Upper lobe of left lung (tissue), 6 donors: ENCODE measurements at regions not wholly inside any gene's neighbourhood (a gene's known extent, or its start where the extent isn't known, plus 50 kb on each side); places are given as distances from the start of the nearest gene placed in this dataset.

Source experiments
- ATAC-seq, 2 donors: fragments of 200-7000 bp; cut with Tn5 transposase; one replicate each; pipeline ENCODE4 v1.9.1; 2022; ENCODE audit warnings: mild to moderate bottlenecking in 2 of 2, moderate library complexity in 2 of 2; ENCODE audit not compliant: low FRiP score in 2 of 2
- DNase-seq, 2 donors: peaks; one replicate each; pipeline ENCODE4 v3.0.0-alpha.2; 2019 to 2020
- H3K27ac ChIP-seq, 4 donors: fragments of 200-600 bp; sonication (generic); one replicate each; pipeline ENCODE4 v1.5.1; 2016 to 2019
- H3K27me3 ChIP-seq, 4 donors: fragments of 200-600 bp; sonication (generic); one replicate each; pipeline ENCODE4 v1.5.1; 2017 to 2019
- H3K36me3 ChIP-seq, 4 donors: fragments of 200-600 bp; sonication (generic); one replicate each; pipeline ENCODE4 v1.5.1; 2016 to 2019
- H3K4me1 ChIP-seq, 4 donors: fragments of 200-600 bp; sonication (generic); one replicate each; pipeline ENCODE4 v1.5.1; 2018 to 2019
- H3K4me3 ChIP-seq, 4 donors: fragments of 200-600 bp; sonication (generic); one replicate each; pipeline ENCODE4 v1.5.1; 2017 to 2019; ENCODE audit warnings: mild to moderate bottlenecking in 2 of 4, moderate library complexity in 1 of 4
- H3K9me3 ChIP-seq, 4 donors: fragments of 200-600 bp; sonication (generic); one replicate each; pipeline ENCODE4 v1.5.1; 2018 to 2019
- CTCF ChIP-seq, 6 experiments: fragments of 450-650 bp in 4 of 6; fragments of 200-600 bp in 2 of 6; sonication (generic) in 2 of 6; IDR thresholded peaks; one replicate each; pipeline ENCODE4 v1.5.1; 2016 to 2019; ENCODE audit warnings: antibody characterized with exemption in 6 of 6
- EP300 ChIP-seq, 4 donors: sonication (generic); formaldehyde crosslinking; IDR thresholded peaks; one replicate each; pipeline ENCODE4 v1.5.1; 2017; ENCODE audit warnings: antibody characterized with exemption in 4 of 4, control low read depth in 2 of 4
- POLR2A ChIP-seq, 4 donors: fragments of 450-650 bp; IDR thresholded peaks; one replicate each; pipeline ENCODE4 v1.5.1; 2016 to 2017; ENCODE audit warnings: antibody characterized with exemption in 4 of 4, mild to moderate bottlenecking in 2 of 4
- POLR2AphosphoS5 ChIP-seq, 2 donors: sonication (generic); formaldehyde crosslinking; IDR thresholded peaks; one replicate each; pipeline ENCODE4 v1.5.1; 2017; ENCODE audit warnings: antibody characterized with exemption in 2 of 2
- WGBS, 2 donors: methylation state at CpG; one replicate each; pipeline ENCODE4 v1.1.5; 2017 to 2018; 5-methylcytosine and 5-hydroxymethylcytosine counted together
- donor health status: DM: no; HTN: no; CAD: no; lungs with moderate emphysema.
- donor health status: DM: no; HTN: yes; CAD: no; lungs with severe emphysema.

GRCh38 chr1:73576083-73576482 lies 621.9 kb downstream of the LRRIQ3 start:
- H3K9me3 ChIP-seq: no peaks in the 10 kb centered on the region
- H3K4me3 ChIP-seq: no peak overlapping the region
- DNase-seq (no peak), ATAC-seq (no peak)
- TF ChIP-seq POLR2AphosphoS5 (IDR thresholded peaks at IDR 0.05) (no peak), EP300 (IDR thresholded peaks at IDR 0.05) (no peak), POLR2A (IDR thresholded peaks at IDR 0.05) (no peak), CTCF (IDR thresholded peaks at IDR 0.05) (no peak)
- 83 to 84% methylated on average over 2 of the region's 2 CpGs for WGBS, 2 donors
- no peaks in the 10 kb centered on the region for H3K27me3 ChIP-seq
- H3K36me3 ChIP-seq: no peaks in the 10 kb centered on the region
- no peak overlapping the region for H3K27ac ChIP-seq
- H3K4me1 ChIP-seq: no peaks in the 10 kb centered on the region

- Histone ChIP-seq H3K27ac (no peak overlapping the region), H3K27me3 (no peaks in the 10 kb centered on the region), H3K4me1 (no peaks in the 10 kb centered on the region), H3K36me3 (no peaks in the 10 kb centered on the region), H3K4me3 (no peak overlapping the region), H3K9me3 (no peaks in the 10 kb centered on the region)
- ATAC-seq (no peak), DNase-seq (no peak)
- 58 to 60% methylated on average over 4 of the region's 4 CpGs for WGBS, 2 donors
- TF ChIP-seq CTCF (IDR thresholded peaks at IDR 0.05): no peak
- no peak for TF ChIP-seq POLR2AphosphoS5 (IDR thresholded peaks at IDR 0.05)
- TF ChIP-seq EP300 (IDR thresholded peaks at IDR 0.05): no peak
- no peak for TF ChIP-seq POLR2A (IDR thresholded peaks at IDR 0.05)
Observed at GRCh38 chr1:73564294-73564693, 633.7 kb downstream of the LRRIQ3 start.

GRCh38 chr1:73556270-73556669 lies 641.7 kb downstream of the LRRIQ3 start:
- Histone ChIP-seq H3K36me3 (no peaks in the 10 kb centered on the region), H3K9me3 (peaks cover 0 to 10% (median 3%) of the 10 kb centered on the region in 4 donors), H3K27ac (no peak overlapping the region), H3K27me3 (no peaks in the 10 kb centered on the region), H3K4me3 (no peak overlapping the region), H3K4me1 (no peaks in the 10 kb centered on the region)
- TF ChIP-seq POLR2AphosphoS5 (IDR thresholded peaks at IDR 0.05): no peak
- TF ChIP-seq EP300 (IDR thresholded peaks at IDR 0.05): no peak
- TF ChIP-seq POLR2A (IDR thresholded peaks at IDR 0.05): no peak
- TF ChIP-seq CTCF (IDR thresholded peaks at IDR 0.05): no peak
- ATAC-seq (no peak), DNase-seq (no peak)

- no peak overlapping the region for H3K4me3 ChIP-seq
- no peaks in the 10 kb centered on the region for H3K27me3 ChIP-seq
- H3K9me3 ChIP-seq: no peaks in the 10 kb centered on the region
- no peak overlapping the region for H3K27ac ChIP-seq
- WGBS, 2 donors: 95 to 100% methylated on average over 1 of the region's 1 CpG
- no peaks in the 10 kb centered on the region for H3K4me1 ChIP-seq
- ATAC-seq (no peak), DNase-seq (peak in 1 of 2 donors; percentile 10)
- TF ChIP-seq EP300 (IDR thresholded peaks at IDR 0.05) (no peak), POLR2AphosphoS5 (IDR thresholded peaks at IDR 0.05) (no peak), CTCF (IDR thresholded peaks at IDR 0.05) (no peak), POLR2A (IDR thresholded peaks at IDR 0.05) (no peak)
- no peaks in the 10 kb centered on the region for H3K36me3 ChIP-seq
Observed at GRCh38 chr1:73537400-73537799, 660.6 kb downstream of the LRRIQ3 start.

- Histone ChIP-seq H3K27me3 (no peaks in the 10 kb centered on the region), H3K9me3 (no peaks in the 10 kb centered on the region), H3K36me3 (no peaks in the 10 kb centered on the region), H3K27ac (no peak overlapping the region), H3K4me1 (no peaks in the 10 kb centered on the region), H3K4me3 (no peak overlapping the region)
- ATAC-seq: no peak
- 63 to 64% methylated on average over 3 of the region's 3 CpGs for WGBS, 2 donors
- DNase-seq: no peak
- TF ChIP-seq EP300 (IDR thresholded peaks at IDR 0.05) (no peak), POLR2AphosphoS5 (IDR thresholded peaks at IDR 0.05) (no peak), CTCF (IDR thresholded peaks at IDR 0.05) (no peak), POLR2A (IDR thresholded peaks at IDR 0.05) (no peak)
Observed at GRCh38 chr1:73517603-73518191, 680.3 kb downstream of the LRRIQ3 start.
